ENCODE measurements at regions not wholly inside any gene's neighbourhood (a gene's known extent, or its start where the extent isn't known, plus 50 kb on each side); places are given as distances from the start of the nearest gene placed in this dataset.

DNA sequence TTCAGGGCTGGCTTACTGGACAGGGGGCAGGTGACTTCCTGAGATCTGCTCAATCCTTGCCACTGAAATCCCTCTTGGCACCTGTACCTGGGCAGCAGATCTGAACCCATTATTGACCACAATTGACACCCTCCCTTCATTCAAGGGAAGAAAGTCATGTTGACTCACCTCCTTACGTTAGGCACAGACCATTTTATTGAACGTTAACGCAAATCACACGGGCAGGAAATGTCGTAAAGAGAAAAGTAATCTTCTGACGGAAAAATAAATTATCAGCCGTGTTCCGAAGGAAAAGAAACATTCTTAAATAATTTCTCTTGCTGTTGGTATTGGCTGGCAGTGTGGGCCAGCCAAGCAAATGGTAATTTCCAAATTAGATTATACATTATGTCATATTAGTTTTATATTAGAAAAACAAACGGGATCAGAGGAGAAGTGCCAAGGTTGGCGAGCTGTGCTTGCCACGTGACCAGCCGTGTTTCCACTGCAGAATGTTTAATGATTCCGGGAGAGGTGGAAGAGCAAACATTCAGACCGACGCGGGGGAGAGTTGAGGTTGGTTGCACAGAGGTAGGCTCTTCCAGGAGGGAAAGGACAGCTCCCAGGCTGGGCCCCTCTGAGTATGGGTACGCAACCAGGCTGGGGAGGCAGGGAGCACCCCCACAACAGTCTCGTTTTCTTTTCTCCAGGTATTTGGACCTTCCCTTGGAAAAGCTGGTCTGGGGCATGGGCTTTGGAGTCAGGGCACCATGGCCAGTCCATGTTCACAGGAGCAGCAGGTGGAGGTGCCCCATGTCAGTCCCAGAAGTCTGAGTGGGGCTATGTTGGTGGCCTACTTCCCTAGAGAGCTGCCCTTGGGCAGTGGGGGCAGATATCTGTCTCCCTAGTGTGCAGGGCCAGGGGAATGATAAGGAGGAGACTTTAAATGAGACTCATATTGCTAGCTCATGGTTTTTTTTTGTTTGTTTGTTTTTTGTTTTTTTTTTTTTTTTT, 121.1 kb downstream of the FOXD2 start:
- intact Hi-C loops (cut with micrococcal nuclease): no loop called here
- ATAC-seq: peak; percentile 31; the same call in 1 of the 2 replicates
- CTCF ChIA-PET: interaction anchor here (0.6 kb wide), 1 partner anchor 366 kb away, joined by 3 read pairs; no protein-coding TSS in a partner anchor
- H4K20me1 ChIP-seq (ENCODE audit: low read length): no peaks in the 10 kb centered on the region
- no peaks in the 10 kb centered on the region for H3K27me3 ChIP-seq (ENCODE audit: low read length)
- H3K36me3 ChIP-seq (ENCODE audit: low read depth, low read length): no peaks in the 10 kb centered on the region
- H3K9ac ChIP-seq (ENCODE audit: low read length): peak overlapping the region; percentile 2; the same call in 1 of the 2 replicates
- peak overlapping the region; percentile 66 for H3K4me2 ChIP-seq (ENCODE audit: low read length)
- no TSS peak for BruUV-seq (replicated peaks)
- H2AFZ ChIP-seq (ENCODE audit: low read length): peak overlapping the region; percentile 78
- no peaks in the 10 kb centered on the region for H3K79me2 ChIP-seq (ENCODE audit: low read length)
- POLR2A ChIA-PET (ENCODE audit: unreplicated experiment): interaction anchor here (0.6 kb wide), 1 partner anchor 969 kb away, joined by 4 read pairs; no protein-coding TSS in a partner anchor
- H3K4me1 ChIP-seq (ENCODE audit: insufficient read depth, low read length): peaks cover 34% of the 10 kb centered on the region
- no peaks in the 10 kb centered on the region for H3F3A ChIP-seq (ENCODE audit: low read length, unreplicated experiment)
- peak; percentile 66 for DNase-seq
- H3K9me3 ChIP-seq (ENCODE audit: low read length): no peaks in the 10 kb centered on the region
- H3K27ac ChIP-seq (ENCODE audit: low read length): peak overlapping the region; percentile 3; the same call in 1 of the 2 replicates
- H3K9me2 ChIP-seq (replicated peaks; ENCODE audit: low read length): no peaks in the 10 kb centered on the region
- no peak for TF ChIP-seq EZH2phosphoT487 (IDR thresholded peaks at IDR 0.05; ENCODE audit: borderline replicate concordance, low read length)
- TF ChIP-seq EZH2 (IDR thresholded peaks at IDR 0.05; ENCODE audit: low read length, unreplicated experiment): no peak
- TF ChIP-seq, protein P1, sequence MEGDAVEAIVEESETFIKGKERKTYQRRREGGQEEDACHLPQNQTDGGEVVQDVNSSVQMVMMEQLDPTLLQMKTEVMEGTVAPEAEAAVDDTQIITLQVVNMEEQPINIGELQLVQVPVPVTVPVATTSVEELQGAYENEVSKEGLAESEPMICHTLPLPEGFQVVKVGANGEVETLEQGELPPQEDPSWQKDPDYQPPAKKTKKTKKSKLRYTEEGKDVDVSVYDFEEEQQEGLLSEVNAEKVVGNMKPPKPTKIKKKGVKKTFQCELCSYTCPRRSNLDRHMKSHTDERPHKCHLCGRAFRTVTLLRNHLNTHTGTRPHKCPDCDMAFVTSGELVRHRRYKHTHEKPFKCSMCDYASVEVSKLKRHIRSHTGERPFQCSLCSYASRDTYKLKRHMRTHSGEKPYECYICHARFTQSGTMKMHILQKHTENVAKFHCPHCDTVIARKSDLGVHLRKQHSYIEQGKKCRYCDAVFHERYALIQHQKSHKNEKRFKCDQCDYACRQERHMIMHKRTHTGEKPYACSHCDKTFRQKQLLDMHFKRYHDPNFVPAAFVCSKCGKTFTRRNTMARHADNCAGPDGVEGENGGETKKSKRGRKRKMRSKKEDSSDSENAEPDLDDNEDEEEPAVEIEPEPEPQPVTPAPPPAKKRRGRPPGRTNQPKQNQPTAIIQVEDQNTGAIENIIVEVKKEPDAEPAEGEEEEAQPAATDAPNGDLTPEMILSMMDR (conservative IDR thresholded peaks at IDR 0.05; ENCODE audit: low read depth, low read length): no peak
- H3K4me3 ChIP-seq (ENCODE audit: low read length): peak overlapping the region; percentile 57

DNA sequence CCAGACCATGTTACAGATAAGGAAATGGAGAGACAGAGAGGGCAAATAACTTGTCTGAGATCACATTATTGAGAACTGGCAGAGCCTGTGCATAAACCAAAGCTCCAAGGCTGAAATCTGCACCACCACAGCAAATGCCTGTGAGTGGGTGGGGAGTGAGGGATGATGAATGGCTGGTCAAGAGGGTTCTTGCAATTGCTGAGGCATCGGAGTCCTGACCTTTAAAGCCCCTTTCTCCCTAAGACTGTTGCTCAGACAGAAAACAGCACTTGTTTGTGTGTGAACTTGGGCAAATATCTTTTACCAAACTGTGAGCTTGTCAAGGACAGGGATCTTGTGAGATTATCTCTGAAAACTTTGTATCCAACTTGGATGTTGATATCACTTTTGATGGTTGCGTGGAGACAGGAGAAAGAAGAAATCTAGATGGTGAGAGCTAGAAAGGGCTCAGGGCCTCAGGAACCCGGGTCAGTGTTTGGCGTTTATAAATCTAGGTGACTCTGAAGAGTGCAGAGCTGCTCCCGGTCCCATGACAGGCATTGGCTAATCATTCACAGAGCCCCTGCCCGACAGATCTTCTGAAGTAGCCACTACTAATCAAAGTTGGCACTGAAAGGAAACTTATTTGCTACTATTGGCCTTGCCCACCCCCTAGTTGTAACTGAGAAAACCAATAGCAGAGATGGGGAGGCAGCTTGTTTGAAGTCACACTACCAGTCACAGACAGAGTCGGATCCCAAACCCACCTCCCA, 122.3 kb downstream of the FOXD2 start:
- Histone ChIP-seq H3K9ac (ENCODE audit: low read length) (no peak overlapping the region), H3F3A (ENCODE audit: low read length, unreplicated experiment) (no peaks in the 10 kb centered on the region), H3K36me3 (ENCODE audit: low read depth, low read length) (no peaks in the 10 kb centered on the region), H2AFZ (ENCODE audit: low read length) (no peak overlapping the region), H3K9me3 (ENCODE audit: low read length) (no peaks in the 10 kb centered on the region), H3K27ac (ENCODE audit: low read length) (no peak overlapping the region), H3K4me2 (ENCODE audit: low read length) (no peak overlapping the region), H3K9me2 (replicated peaks; ENCODE audit: low read length) (no peaks in the 10 kb centered on the region), H3K4me1 (ENCODE audit: insufficient read depth, low read length) (peaks cover 32% of the 10 kb centered on the region), H3K79me2 (ENCODE audit: low read length) (no peaks in the 10 kb centered on the region), H3K27me3 (ENCODE audit: low read length) (no peaks in the 10 kb centered on the region), H3K4me3 (ENCODE audit: low read length) (no peak overlapping the region), H4K20me1 (ENCODE audit: low read length) (no peaks in the 10 kb centered on the region)
- no TSS peak for BruUV-seq (replicated peaks)
- intact Hi-C loops (cut with micrococcal nuclease): loop anchor here (10.0 kb wide), 1 partner anchor 125 kb away; the partner anchor contains the start of gene FOXD2
- TF ChIP-seq EZH2phosphoT487 (IDR thresholded peaks at IDR 0.05; ENCODE audit: borderline replicate concordance, low read length) (no peak), EZH2 (IDR thresholded peaks at IDR 0.05; ENCODE audit: low read length, unreplicated experiment) (no peak)
- TF ChIP-seq, protein P1 (conservative IDR thresholded peaks at IDR 0.05; ENCODE audit: low read depth, low read length): no peak
- POLR2A ChIA-PET (ENCODE audit: unreplicated experiment): no interaction called here
- ATAC-seq (no peak), DNase-seq (no peak)
- CTCF ChIA-PET: no interaction called here
